HG03066 (cell line): ENCODE measurements at regions not wholly inside any gene's neighbourhood (a gene's known extent, or its start where the extent isn't known, plus 50 kb on each side); places are given as distances from the start of the nearest gene placed in this dataset.

ENCODE experiments used
- ATAC-seq: cut with Tn5 transposase; IDR thresholded peaks from one replicate; pipeline ENCODE4 v1.9.1; 2021; ENCODE audit warnings: low read depth; ENCODE audit not compliant: unreplicated experiment

DNA sequence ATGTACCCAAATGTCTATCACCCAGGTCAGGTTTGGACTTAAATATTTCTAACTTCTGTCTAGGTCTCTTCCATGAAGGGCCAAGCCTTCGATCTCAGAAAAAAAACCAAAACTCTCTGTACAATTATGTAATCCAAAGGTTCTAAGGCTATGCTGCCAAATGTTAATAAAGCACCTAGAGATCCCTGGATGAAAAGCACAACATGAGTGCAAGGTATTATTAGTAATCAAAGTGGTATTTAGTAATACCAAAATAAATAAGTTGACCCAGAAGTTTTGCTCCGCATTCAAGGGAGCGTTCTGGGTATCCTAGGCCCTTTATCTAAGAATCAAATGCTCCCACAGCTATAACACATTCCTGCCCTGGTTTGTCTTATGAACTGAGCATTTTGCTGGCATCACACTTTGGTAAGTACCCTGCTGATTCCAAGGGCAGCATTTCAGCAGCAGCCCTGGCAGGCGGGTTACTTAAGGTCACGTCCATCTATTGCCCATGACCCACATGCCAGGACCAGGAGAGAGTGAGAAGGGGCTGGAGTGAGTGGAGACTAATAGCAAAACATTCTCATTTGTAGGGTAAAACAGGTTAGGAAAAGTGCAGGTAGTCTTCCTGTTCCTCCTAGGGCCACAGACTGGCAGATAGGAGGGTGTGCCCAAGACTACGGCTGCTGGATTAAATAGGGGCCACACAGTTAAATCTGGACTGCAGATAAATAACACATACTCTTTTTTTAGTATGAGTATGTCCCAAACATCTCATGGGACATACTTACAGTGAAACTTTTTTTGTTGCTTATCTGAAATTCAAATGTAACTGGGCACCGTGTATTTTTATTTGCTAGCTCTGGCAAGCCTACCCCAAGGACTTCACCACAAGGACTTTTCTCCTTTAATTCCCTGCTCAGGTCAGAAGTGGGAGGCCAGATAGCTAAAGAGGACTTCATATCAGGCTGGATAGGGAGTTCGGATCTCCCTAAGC is 76.0 kb upstream of the SNRK start:
- no peak for ATAC-seq

DNA sequence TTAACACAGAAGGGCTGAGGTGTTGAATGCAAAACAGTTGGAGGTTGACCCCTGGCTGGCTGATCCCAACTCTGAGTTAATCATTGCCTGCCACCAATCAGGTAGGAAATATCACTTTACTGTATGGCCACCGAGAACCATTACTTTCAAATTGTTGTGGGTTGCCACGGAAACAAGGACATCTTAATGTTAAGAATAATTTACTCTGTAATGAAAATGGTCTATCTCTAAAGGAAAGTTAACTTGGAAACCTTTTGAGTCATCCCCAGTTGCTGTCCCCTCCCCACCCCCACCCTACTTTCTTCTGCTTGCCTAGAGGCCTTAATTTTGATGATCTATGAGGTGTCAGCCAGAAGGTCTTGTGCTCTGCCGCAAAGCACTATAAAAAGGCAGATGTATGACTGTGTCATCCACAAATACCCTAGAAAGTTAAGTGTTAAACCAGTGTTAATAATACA is 78.7 kb upstream of the SNRK start:
- no peak for ATAC-seq

DNA sequence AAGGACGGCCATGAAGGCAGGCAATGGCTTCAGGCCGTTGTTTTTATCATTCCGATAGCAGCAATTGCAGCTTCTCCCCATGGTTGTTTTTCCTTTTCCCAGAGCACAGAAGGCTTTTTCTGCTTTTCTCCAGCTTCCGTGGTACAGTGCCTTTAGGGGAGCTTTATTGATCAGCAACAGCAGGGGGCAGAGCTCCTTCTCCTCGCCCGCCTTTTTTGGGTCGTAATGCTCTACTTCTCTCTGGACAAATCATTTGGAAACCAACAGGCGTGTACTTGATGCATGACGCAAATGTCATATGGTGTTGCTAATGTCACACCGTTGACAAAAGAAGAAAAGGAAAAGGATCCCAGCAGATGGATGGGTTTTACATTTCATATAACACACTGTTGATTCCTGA is 79.7 kb upstream of the SNRK start:
- no peak for ATAC-seq

DNA sequence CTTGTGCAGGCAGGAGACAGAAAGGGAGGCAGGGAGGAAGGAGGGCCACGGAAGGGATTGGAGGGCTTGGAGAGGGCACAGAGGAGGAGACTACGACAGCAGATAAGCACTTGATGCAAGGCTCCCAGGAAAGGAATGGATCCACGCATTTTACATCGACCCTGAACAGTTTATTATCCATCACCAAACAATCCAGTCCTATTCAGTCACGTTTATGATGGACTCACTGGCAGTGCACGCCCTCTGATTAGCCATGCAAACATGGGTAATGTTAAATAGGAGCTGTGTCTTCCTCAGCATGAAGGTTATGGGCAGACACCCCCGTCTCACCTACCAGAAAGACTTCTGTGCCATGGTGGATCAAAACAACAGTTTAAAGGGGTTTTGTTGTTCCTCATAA is 80.2 kb upstream of the SNRK start:
- ATAC-seq = no peak

DNA sequence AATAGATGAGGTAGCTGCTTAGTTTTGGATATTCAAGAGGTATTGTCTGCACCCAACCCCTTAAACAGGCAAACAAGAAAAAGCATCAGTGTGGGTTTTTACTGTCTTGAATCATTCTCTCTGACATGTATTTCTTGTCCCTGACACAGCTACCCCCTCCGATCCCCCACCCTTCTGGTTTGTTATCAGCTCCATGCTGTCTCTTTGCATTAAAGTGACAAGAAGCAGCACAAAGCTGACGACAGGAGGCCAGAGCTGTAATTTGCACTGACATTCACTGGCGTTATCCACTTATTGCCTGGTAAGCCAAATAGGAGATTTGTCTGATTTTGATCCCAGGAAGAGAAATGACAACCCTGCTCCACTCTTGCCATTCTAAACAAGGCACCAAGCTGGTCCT is 83.3 kb upstream of the SNRK start:
- ATAC-seq = no peak

DNA sequence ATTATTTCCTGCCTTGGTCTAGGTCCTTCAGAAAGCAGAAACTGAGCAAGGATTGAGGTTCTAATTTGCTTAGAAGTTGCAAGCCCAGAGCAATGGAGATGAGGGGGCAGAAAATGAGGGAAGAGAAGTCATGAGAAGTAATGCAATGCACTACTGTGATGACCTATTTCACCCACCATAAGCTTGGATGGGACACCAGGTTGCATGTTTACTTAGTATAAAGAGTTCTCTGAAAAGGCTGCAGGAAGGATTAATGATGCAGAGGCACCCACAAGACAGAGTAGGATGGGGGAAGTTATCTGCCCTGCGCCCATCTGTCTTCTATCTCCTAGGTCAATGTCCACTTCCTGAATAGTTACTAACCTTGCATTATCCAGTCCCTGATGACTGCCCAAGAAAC is 84.8 kb upstream of the SNRK start:
- ATAC-seq = no peak

DNA sequence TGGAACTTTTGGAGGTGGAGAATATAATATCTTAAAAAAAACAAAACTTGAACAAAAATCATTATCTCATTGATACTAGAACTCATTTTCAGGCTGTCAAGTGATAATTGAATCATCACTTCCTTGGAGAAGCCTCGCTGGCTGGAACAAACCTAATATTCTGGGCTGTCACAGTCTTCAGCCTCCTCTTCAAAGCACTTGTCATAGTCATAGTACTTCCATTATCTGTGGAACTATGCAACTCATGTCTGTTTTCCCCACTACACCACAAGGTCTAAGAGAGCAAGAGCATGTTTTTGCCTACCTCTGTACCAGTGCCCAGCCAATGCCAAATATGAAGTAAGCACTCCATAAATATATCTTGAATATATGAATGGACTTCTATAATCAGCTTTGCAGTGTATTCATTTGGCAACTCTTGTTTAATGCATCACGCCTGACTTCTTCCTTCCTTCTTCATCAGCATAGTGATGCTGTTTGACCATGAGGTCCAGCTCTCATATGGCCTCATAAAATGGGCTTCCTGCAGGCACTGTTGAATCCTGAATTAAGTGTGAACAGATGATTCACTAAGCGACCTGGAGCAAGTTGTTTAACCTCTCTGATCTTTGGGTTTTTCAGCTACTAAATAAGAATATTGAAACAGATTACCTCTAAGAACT is 86.6 kb upstream of the SNRK start:
- ATAC-seq = no peak

DNA sequence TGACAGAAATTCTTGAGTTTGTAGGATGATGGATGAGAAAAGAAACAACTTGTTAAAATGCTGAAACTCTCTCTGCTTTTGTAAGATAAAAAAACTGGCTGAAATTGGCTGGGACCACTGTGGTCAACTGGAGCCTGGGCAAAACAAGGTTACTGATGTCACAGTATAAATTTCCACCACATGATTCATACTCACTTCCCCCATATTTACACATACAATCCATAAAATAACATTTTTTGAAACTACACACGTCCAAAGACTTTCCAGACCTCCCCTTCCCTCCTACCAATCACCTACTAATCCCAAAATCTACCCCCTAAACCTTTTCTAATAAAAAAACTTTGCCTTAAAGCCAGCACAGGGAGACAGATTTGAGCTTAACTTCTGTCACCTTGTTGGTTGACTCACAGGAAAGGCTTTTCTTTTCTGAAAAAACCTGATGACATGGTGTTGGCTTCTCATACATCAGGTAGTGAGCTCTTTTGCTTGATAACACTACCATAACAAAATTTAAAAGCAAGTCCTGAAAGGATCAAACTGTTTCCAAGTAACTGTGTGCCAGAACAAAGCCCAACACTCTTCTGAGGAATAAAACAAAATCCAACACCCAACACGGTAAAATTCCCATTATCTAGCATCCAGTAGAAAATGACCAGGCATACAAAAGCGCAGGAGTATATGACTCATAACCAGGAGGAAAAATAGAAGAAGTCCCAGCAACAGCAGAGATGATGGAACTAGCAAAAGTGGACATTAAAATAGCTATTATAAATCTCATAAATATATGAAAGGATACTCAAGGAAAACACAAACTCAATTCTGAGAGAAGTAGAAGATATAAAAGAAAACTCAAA is 87.3 kb upstream of the SNRK start:
- ATAC-seq = no peak

DNA sequence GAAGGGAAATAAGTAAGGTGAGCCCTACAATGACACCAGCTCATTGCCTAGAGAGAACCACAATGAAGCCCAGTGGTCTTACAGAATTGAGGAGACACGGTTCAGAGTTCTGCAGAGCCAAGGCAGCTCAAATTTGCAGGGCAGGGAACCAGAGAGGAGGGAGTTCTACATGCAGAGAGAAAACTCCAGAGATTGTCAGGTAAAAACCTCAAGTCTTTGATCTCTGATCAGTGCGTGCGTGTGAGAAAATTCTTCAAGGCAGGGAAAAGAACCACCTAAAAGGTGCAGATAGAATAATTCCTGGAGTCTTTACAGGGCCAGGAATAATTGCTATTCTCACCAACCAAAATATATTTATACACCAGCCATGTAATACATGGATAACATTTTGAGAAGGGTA is 88.0 kb upstream of the SNRK start:
- ATAC-seq = no peak

DNA sequence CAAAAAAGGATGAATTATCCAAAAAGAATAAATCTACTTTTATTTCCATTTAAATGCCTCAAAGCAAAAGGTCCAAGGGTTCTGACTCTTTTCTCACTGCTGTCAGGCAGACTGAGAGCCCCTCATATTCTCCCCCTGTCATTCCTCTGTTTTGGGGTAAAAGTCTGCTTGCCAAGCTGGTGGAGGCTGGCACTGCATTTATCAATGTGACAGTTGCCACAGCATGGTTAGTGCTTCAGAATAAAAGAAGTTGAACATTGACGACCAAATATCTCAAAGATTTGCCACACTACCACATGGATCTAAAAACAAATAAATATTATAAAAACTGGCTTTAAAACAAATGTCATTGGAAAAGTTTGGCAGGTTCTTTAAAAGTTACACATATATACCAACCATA is 89.2 kb upstream of the SNRK start:
- ATAC-seq = no peak

DNA sequence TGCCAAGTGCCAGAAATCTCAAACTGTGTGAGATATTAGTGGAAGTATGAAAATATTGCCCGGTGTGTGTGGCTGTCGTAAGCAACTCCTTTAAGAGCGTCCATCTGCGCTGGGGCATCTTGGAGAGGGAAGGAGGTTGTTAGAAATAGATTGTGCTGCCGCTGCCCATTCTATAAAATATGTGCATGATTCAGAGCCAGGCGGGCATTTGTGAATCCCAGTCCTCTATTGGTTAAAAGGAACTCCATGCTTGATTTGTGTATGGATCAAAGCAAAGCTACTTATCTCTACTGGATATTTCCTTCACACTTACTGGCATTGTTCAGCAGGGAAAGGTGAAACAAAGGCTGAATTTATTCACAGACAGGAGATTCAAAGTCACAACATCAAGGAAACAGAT is 89.6 kb upstream of the SNRK start:
- ATAC-seq = no peak

DNA sequence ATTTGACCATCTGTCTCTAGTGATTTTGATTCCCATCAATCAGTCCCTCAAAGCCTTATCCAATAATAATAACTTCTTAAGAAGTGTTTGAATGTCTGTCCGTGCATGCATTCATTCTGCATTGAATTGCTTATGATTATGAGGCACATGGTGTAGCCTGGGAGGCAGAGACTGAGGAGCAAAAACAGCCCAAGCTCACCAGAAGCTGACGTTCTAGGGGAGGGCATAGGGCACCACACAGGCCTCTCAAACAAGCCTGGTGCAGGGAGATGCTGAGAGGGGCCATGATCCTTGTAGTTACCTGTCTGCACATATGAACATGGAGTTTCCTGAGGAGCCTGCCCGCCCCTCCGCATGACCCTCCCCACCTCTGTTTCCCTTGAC is 89.2 kb upstream of the POMGNT2 start:
- no peak for ATAC-seq

DNA sequence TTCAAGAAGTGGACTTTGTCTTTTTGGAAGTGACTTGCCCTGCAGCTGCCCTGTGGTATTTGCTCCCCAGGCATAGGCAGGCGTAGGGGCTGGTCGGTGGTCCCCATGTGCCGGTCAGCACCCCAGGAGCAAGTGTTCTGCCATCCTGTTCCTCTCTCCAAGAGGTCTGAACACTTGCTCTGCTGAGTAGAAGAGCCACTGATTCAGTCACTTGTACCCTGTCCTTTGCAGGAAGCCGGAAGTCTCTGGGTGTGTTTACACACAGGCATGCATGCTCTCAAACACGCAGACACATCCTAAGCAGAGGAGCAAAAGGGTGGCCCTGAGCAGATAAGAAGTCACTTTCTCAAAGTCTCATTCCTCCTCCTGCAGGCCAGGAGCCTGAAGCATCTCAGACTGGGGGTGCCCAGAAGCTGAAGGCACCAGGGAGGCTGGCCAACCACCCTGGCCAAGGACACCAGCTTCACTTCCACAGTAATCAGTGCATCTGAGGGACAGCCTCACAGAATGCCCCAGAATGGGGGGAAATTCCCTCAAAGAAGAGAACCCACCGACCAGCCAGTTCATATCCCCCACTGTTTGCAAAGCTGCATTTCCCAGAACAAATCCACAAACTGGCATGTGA is 88.7 kb upstream of the POMGNT2 start:
- no peak for ATAC-seq

DNA sequence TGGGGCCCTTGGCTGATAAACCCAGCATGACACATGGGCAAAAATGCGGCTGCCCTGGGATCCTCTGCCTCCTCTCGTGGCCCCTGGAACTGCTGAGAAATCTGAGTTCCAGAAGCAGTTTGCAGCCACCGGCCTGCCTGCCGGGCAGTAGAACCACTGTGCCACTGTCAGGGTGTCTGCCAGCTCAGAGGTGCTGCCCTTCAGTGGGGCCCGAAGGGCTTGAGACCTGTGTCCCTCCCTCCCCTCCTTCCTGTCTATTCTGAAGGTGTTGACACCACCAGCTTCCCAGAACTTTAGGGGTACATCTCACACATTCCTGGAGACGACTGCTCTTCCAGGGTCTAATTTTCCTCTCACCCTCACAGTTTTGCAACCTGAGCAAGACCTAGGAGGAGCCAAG is 88.2 kb upstream of the POMGNT2 start:
- ATAC-seq = no peak

DNA sequence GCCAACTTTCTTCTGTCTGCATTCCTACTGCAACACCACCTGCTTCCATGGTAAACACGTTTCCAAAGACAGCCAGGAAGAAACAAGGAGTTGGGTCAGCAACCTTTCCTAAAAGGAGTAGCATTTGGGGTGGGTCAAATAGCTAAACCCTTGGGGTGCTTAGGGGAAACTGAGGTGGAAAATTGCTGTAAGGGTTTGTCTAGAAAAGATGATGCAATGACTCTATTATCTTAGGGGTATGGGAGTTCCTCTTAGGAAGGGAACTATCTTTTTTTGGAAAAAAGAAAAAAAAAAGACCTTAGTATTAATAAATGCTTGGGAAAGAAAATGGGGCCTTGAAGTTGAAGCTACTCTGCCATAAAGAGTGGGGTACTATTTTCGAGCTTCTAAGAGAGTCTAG is 86.1 kb upstream of the POMGNT2 start:
- no peak for ATAC-seq

DNA sequence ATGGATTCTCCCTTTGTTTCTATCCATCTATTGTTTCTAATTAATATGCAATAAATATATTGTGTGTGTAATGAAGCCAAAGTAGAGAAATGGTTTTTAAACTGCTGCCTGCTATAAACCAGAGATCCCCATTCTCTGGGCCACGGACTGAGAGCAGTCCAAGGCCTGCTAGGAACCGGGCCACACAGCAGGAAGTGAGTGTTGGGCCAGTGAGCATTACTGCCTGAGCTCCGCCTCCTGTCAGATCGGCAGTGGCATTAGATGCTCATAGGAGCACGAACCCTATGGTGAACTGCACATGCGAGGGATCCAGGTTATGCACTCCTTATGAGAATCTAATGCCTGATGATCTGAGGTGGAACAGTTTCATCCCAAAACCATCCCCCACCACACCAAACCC is 85.2 kb upstream of the POMGNT2 start:
- no peak for ATAC-seq

DNA sequence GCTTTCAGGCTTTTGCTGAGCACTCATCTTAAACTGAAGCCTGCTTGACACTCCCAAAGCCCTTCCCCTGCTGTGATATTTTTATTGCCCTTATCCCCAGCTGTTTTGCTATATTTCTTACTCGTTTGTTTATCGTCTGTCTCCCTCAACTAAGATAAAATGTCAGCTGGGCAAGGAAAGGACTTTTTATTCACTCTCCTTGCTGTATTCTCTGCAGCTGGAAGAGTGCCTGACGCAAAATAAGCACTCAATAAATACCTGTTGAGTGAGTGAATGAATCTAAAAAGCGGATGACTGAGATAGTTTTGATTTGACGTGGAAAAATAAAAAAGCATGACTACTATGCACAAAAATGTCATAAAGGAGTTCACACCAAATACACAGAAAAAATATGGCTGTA is 84.8 kb upstream of the POMGNT2 start:
- ATAC-seq = no peak

DNA sequence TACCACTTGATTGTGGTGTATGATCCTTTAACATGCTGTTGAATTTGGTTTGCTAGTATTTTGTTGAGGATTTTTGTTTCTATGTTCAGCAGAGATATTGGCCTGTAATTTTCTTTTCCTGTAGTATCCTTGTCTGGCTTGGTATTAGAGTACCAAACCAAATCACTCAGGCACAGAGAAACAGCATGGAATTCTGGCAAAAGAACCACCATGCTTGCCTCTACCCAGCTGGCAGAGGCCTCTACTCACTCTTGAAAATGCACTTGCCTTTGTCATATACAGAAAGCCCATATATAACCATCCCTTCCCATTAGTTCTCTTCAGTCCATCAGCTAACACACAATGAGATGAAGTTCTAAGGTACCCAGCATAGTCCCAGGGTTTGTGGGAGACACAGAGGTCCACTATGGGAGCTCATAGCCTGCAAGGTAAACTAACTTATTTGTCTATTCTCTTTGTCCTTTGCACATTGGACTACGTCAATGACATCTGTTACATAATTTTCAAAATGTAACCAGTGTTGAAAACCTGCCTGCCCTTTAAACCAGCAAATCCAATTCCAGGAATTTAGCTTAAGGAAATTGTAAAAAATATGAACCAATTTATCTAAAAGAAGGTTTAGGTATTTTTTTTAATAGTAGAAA is 82.1 kb upstream of the POMGNT2 start:
- ATAC-seq = no peak

DNA sequence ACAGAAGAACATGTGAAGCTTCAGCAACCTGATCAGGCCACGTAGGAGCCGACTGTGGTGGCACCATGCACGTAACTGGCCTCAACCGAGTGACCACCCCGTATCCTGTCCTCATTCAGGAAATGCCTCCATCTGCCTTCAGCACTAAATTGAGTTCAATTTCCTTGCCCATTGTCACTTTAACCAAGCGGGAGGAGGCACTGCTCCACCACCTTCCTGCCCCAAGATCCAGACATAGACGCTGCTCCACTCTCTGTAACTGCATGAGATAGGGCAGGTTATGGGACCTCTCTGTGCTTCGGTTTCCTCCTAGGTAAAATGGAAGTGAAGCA is 80.1 kb upstream of the POMGNT2 start:
- no peak for ATAC-seq

DNA sequence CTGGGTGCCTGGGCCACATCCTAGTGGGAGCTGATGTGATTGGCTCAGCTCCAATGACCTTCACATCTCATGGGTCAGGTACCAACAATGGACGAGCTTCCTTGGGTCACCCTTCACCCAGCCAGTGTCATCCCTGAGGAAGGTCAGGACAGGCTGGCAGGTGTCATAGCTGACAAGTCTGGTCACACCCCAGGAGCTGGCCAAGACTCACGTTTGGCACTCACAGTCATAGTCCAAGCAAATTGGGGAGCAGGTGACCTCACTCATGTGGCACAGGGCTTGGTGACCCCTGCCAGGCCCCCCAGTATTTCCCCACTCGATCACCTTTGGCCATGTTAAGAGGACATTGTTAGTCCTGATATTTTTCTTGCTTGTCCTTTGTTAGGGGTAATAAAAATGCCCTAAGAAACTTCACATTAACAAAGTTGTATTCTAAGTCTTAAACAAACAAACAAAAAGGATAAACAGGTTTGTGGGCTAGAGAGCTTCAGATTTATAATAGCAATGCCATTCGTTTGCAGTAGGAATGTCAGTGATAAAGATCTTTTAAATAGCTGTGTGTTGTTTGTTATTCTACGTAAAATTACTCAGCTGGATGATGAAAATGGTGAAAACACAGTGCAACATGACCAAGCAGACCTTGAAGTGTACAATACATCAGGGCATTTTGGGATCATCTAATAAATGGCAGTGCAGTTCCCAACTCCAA is 79.5 kb upstream of the POMGNT2 start:
- no peak for ATAC-seq
